Sigmoid colon (tissue), 4 donors: ENCODE measurements at regions not wholly inside any gene's neighbourhood (a gene's known extent, or its start where the extent isn't known, plus 50 kb on each side); places are given as distances from the start of the nearest gene placed in this dataset.
"Not testable (repeated sequence)": the region's sequence is repeated elsewhere in the genome, so short reads cannot be mapped to it uniquely, and the experiment has no call there.

Source experiments
- CTCF ChIP-seq, 4 experiments: fragments of 450-650 bp in 3 of 4; fragments of 200-600 bp in 1 of 4; IDR thresholded peaks; one replicate each; pipeline ENCODE4 v1.5.1; 2016 to 2019; ENCODE audit warnings: antibody characterized with exemption in 4 of 4, mild to moderate bottlenecking in 3 of 4, moderate library complexity in 2 of 4
- EP300 ChIP-seq, 4 donors: sonication (generic); formaldehyde crosslinking; IDR thresholded peaks; one replicate each; pipeline ENCODE4 v1.6.1; 2017; ENCODE audit warnings: antibody characterized with exemption in 4 of 4
- POLR2A ChIP-seq, 2 donors: fragments of 450-650 bp; IDR thresholded peaks; one replicate each; pipeline ENCODE4 v1.6.1; 2016; ENCODE audit warnings: antibody characterized with exemption in 2 of 2, mild to moderate bottlenecking in 2 of 2, moderate library complexity in 2 of 2

- not testable (repeated sequence) for TF ChIP-seq CTCF, EP300, POLR2A (IDR thresholded peaks at IDR 0.05)
These were observed 132.2 kb downstream of the GXYLT1 start for GRCh38 chr12:42012501-42012900.
